Bronchial epithelial cell (primary cell): ENCODE measurements at regions not wholly inside any gene's neighbourhood (a gene's known extent, or its start where the extent isn't known, plus 50 kb on each side); places are given as distances from the start of the nearest gene placed in this dataset.

Experiments
- DNase-seq: peaks from one replicate; pipeline ENCODE4 v3.0.0-alpha.2; 2010; ENCODE audit warnings: low read depth
- FAIRE-seq: peaks from 2 replicates; lab custom pipeline; 2011; peaks lifted over from hg19 to GRCh38; lab: Jason Lieb, UNC
- H3K27me3 ChIP-seq: 2 replicates; pipeline ENCODE4 v1.5.1; 2011; ENCODE audit warnings: low read length; ENCODE audit not compliant: control insufficient read depth, insufficient read depth
- H3K36me3 ChIP-seq: 2 replicates; pipeline ENCODE4 v1.5.1; 2011; ENCODE audit warnings: low read length; ENCODE audit not compliant: control insufficient read depth, insufficient read depth
- H3K4me3 ChIP-seq: 2 replicates; pipeline ENCODE4 v1.5.1; 2011; ENCODE audit warnings: mild to moderate bottlenecking, low read depth, low read length, control low read depth
- CTCF ChIP-seq: IDR thresholded peaks from 2 replicates; pipeline ENCODE4 v1.5.1; 2011; ENCODE audit warnings: mild to moderate bottlenecking, moderate library complexity, low read length, control low read depth, inconsistent platforms; ENCODE audit not compliant: insufficient read depth, severe bottlenecking

GRCh38 chr2:30393510-30393909 is 53.5 kb upstream of the LCLAT1 start:
- no peak overlapping the region for H3K4me3 ChIP-seq
- H3K36me3 ChIP-seq = no peaks in the 10 kb centered on the region
- FAIRE-seq = no peak
- peaks cover 6% of the 10 kb centered on the region for H3K27me3 ChIP-seq
- no peak for DNase-seq
- TF ChIP-seq CTCF = no peak

- no peak for FAIRE-seq
- Histone ChIP-seq H3K36me3 (no peaks in the 10 kb centered on the region), H3K4me3 (no peak overlapping the region)
Observed at GRCh38 chr2:30394096-30394495, 53.0 kb upstream of the LCLAT1 start.

GRCh38 chr2:30396436-30397232 is 50.4 kb upstream of the LCLAT1 start:
- no peak for TF ChIP-seq CTCF
- DNase-seq (no peak), FAIRE-seq (no peak)
- no peaks in the 10 kb centered on the region for H3K36me3 ChIP-seq
- H3K4me3 ChIP-seq = no peak overlapping the region
- peaks cover 16% of the 10 kb centered on the region for H3K27me3 ChIP-seq

More at GRCh38 chr2:30394096-30394495, 53.0 kb upstream of the LCLAT1 start:
- no peak for DNase-seq
- TF ChIP-seq CTCF = no peak
- peaks cover 6% of the 10 kb centered on the region for H3K27me3 ChIP-seq
